ENCODE measurements at regions not wholly inside any gene's neighbourhood (a gene's known extent, or its start where the extent isn't known, plus 50 kb on each side); places are given as distances from the start of the nearest gene placed in this dataset.

DNA sequence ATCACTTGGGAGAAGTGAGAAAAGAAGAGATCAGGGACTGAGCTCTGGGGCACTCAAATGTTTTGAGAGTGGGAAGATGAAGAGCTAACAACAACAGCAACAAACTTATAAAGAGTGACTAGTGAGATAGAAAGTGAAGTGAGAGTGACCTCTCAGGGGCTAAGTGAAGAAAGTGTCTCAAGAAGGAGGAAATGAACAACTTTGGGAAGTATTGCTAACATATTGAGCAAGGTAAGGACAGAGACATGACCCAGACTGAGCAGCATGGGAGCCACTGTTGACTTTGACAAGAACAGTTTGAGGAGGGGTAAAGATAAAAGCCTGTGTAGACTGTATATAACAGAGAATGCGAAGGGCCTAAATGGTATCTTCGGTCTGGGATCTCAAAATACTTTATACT, 155.1 kb upstream of the BTG1 start:
- TF ChIP-seq, protein P1, sequence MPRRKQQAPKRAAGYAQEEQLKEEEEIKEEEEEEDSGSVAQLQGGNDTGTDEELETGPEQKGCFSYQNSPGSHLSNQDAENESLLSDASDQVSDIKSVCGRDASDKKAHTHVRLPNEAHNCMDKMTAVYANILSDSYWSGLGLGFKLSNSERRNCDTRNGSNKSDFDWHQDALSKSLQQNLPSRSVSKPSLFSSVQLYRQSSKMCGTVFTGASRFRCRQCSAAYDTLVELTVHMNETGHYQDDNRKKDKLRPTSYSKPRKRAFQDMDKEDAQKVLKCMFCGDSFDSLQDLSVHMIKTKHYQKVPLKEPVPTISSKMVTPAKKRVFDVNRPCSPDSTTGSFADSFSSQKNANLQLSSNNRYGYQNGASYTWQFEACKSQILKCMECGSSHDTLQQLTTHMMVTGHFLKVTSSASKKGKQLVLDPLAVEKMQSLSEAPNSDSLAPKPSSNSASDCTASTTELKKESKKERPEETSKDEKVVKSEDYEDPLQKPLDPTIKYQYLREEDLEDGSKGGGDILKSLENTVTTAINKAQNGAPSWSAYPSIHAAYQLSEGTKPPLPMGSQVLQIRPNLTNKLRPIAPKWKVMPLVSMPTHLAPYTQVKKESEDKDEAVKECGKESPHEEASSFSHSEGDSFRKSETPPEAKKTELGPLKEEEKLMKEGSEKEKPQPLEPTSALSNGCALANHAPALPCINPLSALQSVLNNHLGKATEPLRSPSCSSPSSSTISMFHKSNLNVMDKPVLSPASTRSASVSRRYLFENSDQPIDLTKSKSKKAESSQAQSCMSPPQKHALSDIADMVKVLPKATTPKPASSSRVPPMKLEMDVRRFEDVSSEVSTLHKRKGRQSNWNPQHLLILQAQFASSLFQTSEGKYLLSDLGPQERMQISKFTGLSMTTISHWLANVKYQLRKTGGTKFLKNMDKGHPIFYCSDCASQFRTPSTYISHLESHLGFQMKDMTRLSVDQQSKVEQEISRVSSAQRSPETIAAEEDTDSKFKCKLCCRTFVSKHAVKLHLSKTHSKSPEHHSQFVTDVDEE (CRISPR knock-in tag; IDR thresholded peaks at IDR 0.05) = no peak
- TF ChIP-seq ZNF70 (CRISPR knock-in tag; IDR thresholded peaks at IDR 0.05) (no peak), PPARA (CRISPR knock-in tag; IDR thresholded peaks at IDR 0.05; ENCODE audit: borderline replicate concordance) (no peak), BACH2 (CRISPR knock-in tag; IDR thresholded peaks at IDR 0.05; ENCODE audit: borderline replicate concordance) (no peak), ESRRG (CRISPR knock-in tag; IDR thresholded peaks at IDR 0.05) (no peak), ISL1 (CRISPR knock-in tag; IDR thresholded peaks at IDR 0.05) (no peak), ZC3H10 (CRISPR knock-in tag; IDR thresholded peaks at IDR 0.05) (no peak), RARB (CRISPR knock-in tag; IDR thresholded peaks at IDR 0.05) (no peak), ARNTL (CRISPR knock-in tag; IDR thresholded peaks at IDR 0.05; ENCODE audit: borderline replicate concordance, low read depth) (no peak), ZNF565 (CRISPR knock-in tag; conservative IDR thresholded peaks at IDR 0.05; ENCODE audit: low read depth) (no peak), TOX (CRISPR knock-in tag; IDR thresholded peaks at IDR 0.05; ENCODE audit: borderline replicate concordance) (no peak), GLIS3 (CRISPR knock-in tag; IDR thresholded peaks at IDR 0.05) (no peak), ZFP3 (CRISPR knock-in tag; IDR thresholded peaks at IDR 0.05) (no peak), ZNF8 (CRISPR knock-in tag; IDR thresholded peaks at IDR 0.05) (no peak), OSR1 (CRISPR knock-in tag; IDR thresholded peaks at IDR 0.05) (no peak), TCF4 (CRISPR knock-in tag; IDR thresholded peaks at IDR 0.05; ENCODE audit: borderline replicate concordance) (no peak)
- TF ChIP-seq, protein P2, sequence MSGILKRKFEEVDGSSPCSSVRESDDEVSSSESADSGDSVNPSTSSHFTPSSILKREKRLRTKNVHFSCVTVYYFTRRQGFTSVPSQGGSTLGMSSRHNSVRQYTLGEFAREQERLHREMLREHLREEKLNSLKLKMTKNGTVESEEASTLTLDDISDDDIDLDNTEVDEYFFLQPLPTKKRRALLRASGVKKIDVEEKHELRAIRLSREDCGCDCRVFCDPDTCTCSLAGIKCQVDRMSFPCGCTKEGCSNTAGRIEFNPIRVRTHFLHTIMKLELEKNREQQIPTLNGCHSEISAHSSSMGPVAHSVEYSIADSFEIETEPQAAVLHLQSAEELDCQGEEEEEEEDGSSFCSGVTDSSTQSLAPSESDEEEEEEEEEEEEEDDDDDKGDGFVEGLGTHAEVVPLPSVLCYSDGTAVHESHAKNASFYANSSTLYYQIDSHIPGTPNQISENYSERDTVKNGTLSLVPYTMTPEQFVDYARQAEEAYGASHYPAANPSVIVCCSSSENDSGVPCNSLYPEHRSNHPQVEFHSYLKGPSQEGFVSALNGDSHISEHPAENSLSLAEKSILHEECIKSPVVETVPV (CRISPR knock-in tag; IDR thresholded peaks at IDR 0.05) = no peak
- TF ChIP-seq, protein P3, sequence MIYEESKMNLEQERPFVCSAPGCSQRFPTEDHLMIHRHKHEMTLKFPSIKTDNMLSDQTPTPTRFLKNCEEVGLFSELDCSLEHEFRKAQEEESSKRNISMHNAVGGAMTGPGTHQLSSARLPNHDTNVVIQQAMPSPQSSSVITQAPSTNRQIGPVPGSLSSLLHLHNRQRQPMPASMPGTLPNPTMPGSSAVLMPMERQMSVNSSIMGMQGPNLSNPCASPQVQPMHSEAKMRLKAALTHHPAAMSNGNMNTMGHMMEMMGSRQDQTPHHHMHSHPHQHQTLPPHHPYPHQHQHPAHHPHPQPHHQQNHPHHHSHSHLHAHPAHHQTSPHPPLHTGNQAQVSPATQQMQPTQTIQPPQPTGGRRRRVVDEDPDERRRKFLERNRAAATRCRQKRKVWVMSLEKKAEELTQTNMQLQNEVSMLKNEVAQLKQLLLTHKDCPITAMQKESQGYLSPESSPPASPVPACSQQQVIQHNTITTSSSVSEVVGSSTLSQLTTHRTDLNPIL (CRISPR knock-in tag; IDR thresholded peaks at IDR 0.05; ENCODE audit: low read depth) = no peak
- TF ChIP-seq, protein P4, sequence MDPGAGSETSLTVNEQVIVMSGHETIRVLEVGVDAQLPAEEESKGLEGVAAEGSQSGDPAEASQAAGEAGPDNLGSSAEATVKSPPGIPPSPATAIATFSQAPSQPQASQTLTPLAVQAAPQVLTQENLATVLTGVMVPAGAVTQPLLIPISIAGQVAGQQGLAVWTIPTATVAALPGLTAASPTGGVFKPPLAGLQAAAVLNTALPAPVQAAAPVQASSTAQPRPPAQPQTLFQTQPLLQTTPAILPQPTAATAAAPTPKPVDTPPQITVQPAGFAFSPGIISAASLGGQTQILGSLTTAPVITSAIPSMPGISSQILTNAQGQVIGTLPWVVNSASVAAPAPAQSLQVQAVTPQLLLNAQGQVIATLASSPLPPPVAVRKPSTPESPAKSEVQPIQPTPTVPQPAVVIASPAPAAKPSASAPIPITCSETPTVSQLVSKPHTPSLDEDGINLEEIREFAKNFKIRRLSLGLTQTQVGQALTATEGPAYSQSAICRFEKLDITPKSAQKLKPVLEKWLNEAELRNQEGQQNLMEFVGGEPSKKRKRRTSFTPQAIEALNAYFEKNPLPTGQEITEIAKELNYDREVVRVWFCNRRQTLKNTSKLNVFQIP (CRISPR knock-in tag; IDR thresholded peaks at IDR 0.05; ENCODE audit: borderline replicate concordance, low read depth) = no peak
- no peak for ATAC-seq

DNA sequence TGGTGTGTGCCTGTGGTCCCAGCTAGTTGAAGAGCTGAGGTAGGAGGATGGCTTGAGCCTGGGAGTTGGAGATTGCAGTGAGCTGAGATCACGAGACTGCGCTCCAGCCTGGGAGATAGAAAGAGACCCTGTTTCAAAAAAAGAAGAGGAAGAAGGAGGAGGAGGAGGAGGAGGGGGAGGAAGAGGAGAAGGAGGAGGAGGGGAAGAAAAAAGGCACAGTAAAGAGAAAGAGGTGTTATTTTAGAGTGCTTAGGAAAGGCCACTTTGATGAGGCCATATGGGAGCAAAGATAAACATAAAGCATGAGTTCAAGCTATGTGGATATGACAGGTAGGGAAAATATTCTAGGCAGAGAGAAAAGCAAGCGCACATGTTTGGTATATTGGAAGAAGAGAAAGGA, 154.1 kb upstream of the BTG1 start:
- ATAC-seq = no peak
- TF ChIP-seq ZFP3 (CRISPR knock-in tag; IDR thresholded peaks at IDR 0.05) (no peak), BACH2 (CRISPR knock-in tag; IDR thresholded peaks at IDR 0.05; ENCODE audit: borderline replicate concordance) (no peak), GLIS3 (CRISPR knock-in tag; IDR thresholded peaks at IDR 0.05) (no peak)

DNA sequence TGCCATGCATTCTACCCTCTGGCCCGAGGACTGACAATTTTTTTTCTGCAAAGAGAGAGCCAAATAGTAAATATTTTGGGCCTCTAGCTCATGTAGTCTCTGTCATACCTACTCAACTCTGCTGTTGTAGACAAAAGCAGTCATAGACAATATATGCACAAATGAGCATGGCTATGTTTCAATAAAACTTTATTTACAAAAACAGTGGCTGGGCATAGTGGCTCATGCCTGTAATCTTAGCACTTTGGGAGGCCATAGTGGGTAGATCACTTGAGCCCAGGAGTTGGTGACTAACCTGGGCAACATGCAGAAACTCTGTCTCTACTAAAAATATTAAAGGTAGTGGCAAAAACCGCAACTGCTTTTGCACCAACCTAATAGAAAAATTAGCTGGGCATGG, 153.7 kb upstream of the BTG1 start:
- TF ChIP-seq, protein P5, sequence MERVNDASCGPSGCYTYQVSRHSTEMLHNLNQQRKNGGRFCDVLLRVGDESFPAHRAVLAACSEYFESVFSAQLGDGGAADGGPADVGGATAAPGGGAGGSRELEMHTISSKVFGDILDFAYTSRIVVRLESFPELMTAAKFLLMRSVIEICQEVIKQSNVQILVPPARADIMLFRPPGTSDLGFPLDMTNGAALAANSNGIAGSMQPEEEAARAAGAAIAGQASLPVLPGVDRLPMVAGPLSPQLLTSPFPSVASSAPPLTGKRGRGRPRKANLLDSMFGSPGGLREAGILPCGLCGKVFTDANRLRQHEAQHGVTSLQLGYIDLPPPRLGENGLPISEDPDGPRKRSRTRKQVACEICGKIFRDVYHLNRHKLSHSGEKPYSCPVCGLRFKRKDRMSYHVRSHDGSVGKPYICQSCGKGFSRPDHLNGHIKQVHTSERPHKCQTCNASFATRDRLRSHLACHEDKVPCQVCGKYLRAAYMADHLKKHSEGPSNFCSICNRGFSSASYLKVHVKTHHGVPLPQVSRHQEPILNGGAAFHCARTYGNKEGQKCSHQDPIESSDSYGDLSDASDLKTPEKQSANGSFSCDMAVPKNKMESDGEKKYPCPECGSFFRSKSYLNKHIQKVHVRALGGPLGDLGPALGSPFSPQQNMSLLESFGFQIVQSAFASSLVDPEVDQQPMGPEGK (CRISPR knock-in tag; IDR thresholded peaks at IDR 0.05; ENCODE audit: borderline replicate concordance) = no peak
- no peak for TF ChIP-seq GLIS3 (CRISPR knock-in tag; IDR thresholded peaks at IDR 0.05)
- no peak for TF ChIP-seq ZNF8 (CRISPR knock-in tag; IDR thresholded peaks at IDR 0.05)
- no peak for TF ChIP-seq TOX (CRISPR knock-in tag; IDR thresholded peaks at IDR 0.05; ENCODE audit: borderline replicate concordance)
- no peak for ATAC-seq

Measured in SK-N-SH treated with all-trans-retinoic acid at 6 μM for 48 hours (cell line).